ENCODE measurements at regions not wholly inside any gene's neighbourhood (a gene's known extent, or its start where the extent isn't known, plus 50 kb on each side); places are given as distances from the start of the nearest gene placed in this dataset.

DNA sequence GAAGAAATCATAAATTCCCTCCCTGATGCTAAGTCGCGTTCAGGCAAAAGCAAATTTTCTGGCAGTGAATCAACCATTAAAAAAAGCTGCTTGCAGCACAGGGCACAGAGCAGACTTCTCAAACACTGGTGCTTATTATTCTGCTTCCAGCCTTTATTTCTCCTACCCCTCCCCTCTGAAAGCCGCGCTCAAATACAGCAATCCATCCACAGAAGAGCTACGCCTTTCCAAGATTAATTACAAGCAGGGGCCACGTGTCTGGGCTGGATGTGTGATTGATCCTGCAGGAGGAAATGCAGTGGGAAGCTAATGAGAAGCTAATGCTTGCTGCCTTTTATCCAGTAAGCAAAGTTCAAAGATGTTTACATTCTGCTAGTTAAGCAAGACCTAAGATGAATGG lies 134.9 kb upstream of the TOPAZ1 start:
- TF ChIP-seq, protein P1, sequence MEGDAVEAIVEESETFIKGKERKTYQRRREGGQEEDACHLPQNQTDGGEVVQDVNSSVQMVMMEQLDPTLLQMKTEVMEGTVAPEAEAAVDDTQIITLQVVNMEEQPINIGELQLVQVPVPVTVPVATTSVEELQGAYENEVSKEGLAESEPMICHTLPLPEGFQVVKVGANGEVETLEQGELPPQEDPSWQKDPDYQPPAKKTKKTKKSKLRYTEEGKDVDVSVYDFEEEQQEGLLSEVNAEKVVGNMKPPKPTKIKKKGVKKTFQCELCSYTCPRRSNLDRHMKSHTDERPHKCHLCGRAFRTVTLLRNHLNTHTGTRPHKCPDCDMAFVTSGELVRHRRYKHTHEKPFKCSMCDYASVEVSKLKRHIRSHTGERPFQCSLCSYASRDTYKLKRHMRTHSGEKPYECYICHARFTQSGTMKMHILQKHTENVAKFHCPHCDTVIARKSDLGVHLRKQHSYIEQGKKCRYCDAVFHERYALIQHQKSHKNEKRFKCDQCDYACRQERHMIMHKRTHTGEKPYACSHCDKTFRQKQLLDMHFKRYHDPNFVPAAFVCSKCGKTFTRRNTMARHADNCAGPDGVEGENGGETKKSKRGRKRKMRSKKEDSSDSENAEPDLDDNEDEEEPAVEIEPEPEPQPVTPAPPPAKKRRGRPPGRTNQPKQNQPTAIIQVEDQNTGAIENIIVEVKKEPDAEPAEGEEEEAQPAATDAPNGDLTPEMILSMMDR (IDR thresholded peaks at IDR 0.05) = no peak

DNA sequence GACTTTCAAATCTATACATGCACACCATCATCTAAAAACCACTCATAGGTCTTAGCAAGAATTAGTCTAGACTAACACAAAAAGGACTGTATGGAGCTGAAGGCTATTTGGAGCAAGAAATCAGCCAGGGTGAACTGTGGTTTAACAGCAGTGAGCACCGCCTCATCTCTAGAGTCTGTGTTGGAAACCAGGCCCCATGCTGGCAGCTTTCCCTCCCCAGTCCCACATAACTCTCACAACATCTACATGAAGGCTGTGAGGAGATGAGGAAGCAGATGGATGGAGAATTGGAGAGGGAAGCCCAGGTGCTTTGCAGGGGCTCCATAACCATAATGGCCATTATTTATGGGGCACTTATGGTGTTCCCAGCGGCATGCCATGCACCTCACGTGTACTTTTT lies 133.2 kb upstream of the TOPAZ1 start:
- TF ChIP-seq, protein P1 (IDR thresholded peaks at IDR 0.05) = no peak

DNA sequence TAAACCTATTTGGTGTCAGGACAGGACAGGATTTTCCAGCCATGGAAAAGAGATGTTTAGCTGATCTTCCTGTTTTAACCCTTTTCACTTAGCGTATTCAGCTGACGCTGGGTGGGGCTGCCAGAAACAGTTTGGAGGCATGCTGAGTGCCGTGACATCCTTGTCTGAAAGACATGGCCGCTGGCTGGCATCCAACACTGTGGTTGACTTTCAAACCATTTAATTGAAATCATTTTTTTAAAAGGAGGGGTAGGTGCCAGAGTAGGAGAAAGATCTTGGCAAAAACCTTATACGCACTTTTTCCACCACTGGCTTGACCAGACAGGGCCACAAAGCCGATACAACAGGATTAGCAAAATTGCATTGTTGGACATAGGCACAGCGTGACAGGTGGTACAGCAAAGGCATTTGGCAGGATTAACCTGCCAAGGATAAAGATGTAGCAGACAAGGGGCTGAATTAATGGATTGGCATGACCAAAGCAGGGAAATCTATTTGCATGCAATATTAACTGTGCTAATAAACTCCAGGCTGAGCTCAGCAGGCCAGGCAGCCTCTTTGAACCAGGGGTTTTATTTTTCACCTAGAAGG lies 131.8 kb upstream of the TOPAZ1 start:
- TF ChIP-seq, protein P1 (IDR thresholded peaks at IDR 0.05) = no peak

DNA sequence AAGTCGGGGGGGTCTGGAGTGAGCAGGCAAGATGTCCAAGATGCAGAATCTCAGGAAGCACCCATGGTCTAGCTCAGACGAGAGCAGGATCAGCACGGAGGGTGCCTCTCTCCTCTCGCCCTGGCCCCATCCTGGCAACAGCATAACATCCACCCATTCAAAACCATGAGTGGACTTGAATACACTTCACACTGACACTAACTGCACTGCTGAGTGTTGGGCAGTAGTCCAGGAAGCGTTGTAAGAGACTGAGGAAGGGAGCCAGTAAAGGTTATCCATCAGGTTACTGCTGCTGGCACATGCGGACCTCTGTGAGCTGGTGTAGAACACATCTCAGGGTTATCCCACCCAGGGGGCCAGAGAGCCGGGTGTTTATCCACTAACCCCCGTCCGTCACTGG lies 131.0 kb upstream of the TOPAZ1 start:
- TF ChIP-seq, protein P1 (IDR thresholded peaks at IDR 0.05) = no peak

DNA sequence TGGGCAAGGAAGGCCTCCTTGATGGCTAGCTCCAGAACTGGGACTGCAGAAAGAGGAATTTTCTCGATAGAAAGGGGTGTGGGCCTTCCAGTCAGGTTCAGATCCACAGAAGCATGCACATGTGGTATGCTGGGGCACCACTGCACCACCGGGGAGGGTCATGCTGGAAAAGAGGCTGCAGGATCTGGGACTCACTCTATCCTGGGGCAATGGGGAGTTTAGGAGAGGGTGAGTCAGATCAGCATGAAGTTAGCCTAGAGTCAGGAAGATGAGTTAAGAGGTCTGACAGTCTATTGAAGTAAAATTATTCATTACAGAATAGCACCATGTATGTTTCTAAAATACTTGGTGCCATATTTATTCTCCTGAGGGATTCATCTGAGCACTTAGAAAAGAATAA lies 130.2 kb upstream of the TOPAZ1 start:
- TF ChIP-seq, protein P1 (IDR thresholded peaks at IDR 0.05) = no peak

DNA sequence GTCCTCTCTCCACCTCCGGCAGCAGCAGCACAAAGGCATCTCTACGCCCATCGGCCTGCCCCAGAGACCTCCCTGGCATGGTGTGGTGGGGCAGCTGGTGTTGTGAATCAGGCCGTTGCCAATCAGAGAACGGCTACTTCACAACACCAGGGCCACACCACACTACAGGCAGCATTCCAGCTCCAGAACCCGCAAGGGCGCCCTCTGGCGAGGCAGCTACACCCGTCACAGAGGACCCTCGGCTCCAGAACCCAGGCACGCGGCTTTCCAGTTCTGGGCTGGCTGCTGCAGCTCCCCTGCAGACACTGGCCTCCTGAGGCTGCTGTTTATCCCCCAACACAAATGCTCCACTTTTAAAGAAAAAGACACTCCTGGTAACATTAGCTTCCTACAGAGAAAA lies 127.5 kb upstream of the TOPAZ1 start:
- TF ChIP-seq, protein P1 (IDR thresholded peaks at IDR 0.05) = peak; percentile 60

DNA sequence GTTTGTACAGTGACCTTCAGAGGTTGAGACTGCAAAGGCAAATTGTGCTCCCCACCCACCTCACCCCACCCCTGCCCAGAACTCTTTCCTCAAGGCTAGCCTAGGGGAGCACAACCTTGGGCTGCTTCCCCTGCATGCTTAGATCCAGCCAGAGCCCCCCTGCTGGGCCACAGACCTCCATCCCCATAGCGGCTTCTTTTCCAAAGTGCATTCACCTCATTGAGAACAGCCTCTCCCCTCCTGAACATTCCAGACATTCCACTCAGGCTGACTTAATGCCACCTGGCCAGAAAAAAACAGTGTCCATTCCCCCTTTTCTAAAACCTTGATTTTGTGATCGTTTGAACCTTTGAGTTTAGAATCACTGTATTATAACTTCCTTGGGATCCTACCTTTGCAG lies 124.4 kb upstream of the TOPAZ1 start:
- TF ChIP-seq, protein P1 (IDR thresholded peaks at IDR 0.05) = no peak

DNA sequence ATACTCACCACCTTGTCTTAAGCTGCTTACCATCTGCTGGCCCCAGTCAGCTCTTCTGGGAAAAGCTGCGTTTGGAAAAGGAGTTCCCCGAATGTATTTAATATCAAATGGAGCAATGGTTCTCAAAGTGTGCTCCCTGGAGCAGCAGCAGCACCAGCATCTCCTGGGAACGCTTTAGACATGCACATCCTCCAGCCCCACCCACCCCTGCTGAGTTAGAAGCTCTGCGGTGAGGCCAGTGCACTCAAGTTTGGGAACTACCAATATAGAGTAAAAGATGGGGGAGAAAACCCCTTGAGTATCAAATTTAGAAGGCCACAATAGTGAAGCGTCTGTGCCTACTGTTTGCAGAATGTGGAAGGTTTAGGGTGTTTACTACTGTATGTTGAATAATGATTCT lies 124.0 kb upstream of the TOPAZ1 start:
- TF ChIP-seq, protein P1 (IDR thresholded peaks at IDR 0.05) = no peak
